Mucosa of descending colon (tissue), 3 donors: ENCODE measurements at regions not wholly inside any gene's neighbourhood (a gene's known extent, or its start where the extent isn't known, plus 50 kb on each side); places are given as distances from the start of the nearest gene placed in this dataset.
A peak's percentile ranks its signal among the peaks of the same experiment; 100 is the strongest.

Experiments used
- ATAC-seq: fragments of 200-7000 bp; cut with Tn5 transposase; one replicate; pipeline ENCODE4 v1.9.1; 2020; ENCODE audit warnings: mild to moderate bottlenecking, moderate library complexity
- DNase-seq, 3 donors: peaks; one replicate each; pipeline ENCODE4 v3.0.0-alpha.2; 2020
- H3K36me3 ChIP-seq: fragments of 200-600 bp; one replicate; pipeline ENCODE4 v1.8.0; 2021; ENCODE audit warnings: low read depth, mild to moderate bottlenecking
- H3K4me1 ChIP-seq: fragments of 200-600 bp; one replicate; pipeline ENCODE4 v1.8.0; 2021; ENCODE audit warnings: low read depth, mild to moderate bottlenecking
- H3K4me3 ChIP-seq: fragments of 200-600 bp; one replicate; pipeline ENCODE4 v1.8.0; 2021; ENCODE audit warnings: mild to moderate bottlenecking
- H3K9me3 ChIP-seq: fragments of 200-600 bp; one replicate; pipeline ENCODE4 v1.8.0; 2021; ENCODE audit warnings: mild to moderate bottlenecking
- intact Hi-C, 2 donors: fragments of 100-400 bp; cut with DNase I in 1 of 2; cut with micrococcal nuclease in 1 of 2; formaldehyde crosslinking; loops; one replicate each; pipeline versions ENCODE4 v1.11.0 to v1.11.1; 2022; cut with DNase I, micrococcal nuclease
- TF ChIP-seq, protein P1 (sequence below): fragments of 200-600 bp; IDR thresholded peaks from one replicate; pipeline ENCODE4 v1.8.0; 2022; ENCODE audit warnings: antibody characterized with exemption, mild to moderate bottlenecking
- donor health status: DM: no; HTN: no; CAD: no; lungs with moderate emphysema.
- donor health status: DM: no; HTN: no; CAD: no.
- donor health status: DM: no; HTN: yes; CAD: no.

GRCh38 chr21:38922474-38923235, 116.9 kb downstream of the ETS2 start:
- intact Hi-C loops: no loop called here
- H3K9me3 ChIP-seq: no peaks in the 10 kb centered on the region

GRCh38 chr21:38921511-38922251, 116.0 kb downstream of the ETS2 start:
- intact Hi-C loops: no loop called here
- TF ChIP-seq, protein P1, sequence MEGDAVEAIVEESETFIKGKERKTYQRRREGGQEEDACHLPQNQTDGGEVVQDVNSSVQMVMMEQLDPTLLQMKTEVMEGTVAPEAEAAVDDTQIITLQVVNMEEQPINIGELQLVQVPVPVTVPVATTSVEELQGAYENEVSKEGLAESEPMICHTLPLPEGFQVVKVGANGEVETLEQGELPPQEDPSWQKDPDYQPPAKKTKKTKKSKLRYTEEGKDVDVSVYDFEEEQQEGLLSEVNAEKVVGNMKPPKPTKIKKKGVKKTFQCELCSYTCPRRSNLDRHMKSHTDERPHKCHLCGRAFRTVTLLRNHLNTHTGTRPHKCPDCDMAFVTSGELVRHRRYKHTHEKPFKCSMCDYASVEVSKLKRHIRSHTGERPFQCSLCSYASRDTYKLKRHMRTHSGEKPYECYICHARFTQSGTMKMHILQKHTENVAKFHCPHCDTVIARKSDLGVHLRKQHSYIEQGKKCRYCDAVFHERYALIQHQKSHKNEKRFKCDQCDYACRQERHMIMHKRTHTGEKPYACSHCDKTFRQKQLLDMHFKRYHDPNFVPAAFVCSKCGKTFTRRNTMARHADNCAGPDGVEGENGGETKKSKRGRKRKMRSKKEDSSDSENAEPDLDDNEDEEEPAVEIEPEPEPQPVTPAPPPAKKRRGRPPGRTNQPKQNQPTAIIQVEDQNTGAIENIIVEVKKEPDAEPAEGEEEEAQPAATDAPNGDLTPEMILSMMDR: no peak
- Histone ChIP-seq H3K4me3 (no peak overlapping the region), H3K4me1 (peaks cover 6% of the 10 kb centered on the region), H3K36me3 (no peaks in the 10 kb centered on the region), H3K9me3 (no peaks in the 10 kb centered on the region)
- peak in 1 of 3 donors; percentile 65 for DNase-seq
- peak; percentile 63 for ATAC-seq

More at GRCh38 chr21:38922474-38923235, 116.9 kb downstream of the ETS2 start:
- Histone ChIP-seq H3K4me3 (no peak overlapping the region), H3K4me1 (peaks cover 6% of the 10 kb centered on the region), H3K36me3 (no peaks in the 10 kb centered on the region)
- TF ChIP-seq, protein P1: no peak
- DNase-seq (no peak), ATAC-seq (no peak)

DNA sequence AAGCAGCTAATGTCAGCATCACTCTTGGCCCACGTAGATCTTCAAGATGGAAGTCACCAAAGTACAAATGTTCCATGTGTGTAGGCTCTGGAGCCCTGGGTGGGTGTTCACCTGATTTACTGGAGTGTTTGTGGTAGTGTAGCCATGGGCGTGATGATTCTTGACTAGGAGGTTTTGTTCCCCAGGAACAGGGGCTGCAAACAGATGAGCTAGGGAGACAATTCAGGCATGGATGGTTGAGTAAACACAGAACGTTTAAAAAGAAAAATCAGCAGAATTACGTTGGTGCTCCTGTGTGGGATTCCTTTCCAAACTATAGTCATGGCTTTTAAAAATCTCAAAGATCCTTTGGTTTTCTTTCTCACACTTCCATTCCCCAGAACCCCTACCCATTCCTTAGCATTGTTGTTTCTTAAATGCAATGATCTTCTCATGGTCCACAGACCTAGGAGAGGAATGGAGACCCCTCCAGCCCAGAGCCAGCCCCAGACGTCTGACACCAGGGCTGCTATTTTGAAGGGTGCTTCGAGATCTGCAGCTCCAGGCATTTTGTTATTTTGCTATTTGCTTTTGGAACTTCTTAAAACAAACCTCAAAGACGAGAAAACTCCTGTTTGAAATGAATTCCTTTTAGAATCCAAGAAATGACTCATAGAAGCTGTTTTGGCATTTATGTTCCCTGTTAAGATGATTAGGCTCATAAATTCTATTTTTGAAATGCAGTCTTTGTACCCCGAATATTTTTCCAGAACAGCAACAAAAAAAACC, 115.1 kb downstream of the ETS2 start:
- intact Hi-C loops: no loop called here

GRCh38 chr21:38918607-38919346, 113.0 kb downstream of the ETS2 start:
- no peaks in the 10 kb centered on the region for H3K36me3 ChIP-seq
- TF ChIP-seq, protein P1: no peak
- H3K4me3 ChIP-seq: no peak overlapping the region
- no peak for ATAC-seq
- intact Hi-C loops: loop anchor here (5.0 to 10.0 kb wide), 2 partner anchors 34 to 84 kb away; no protein-coding TSS in a partner anchor
- DNase-seq: no peak
- no peaks in the 10 kb centered on the region for H3K9me3 ChIP-seq
- peaks cover 21% of the 10 kb centered on the region for H3K4me1 ChIP-seq

More for the DNA sequence above, 115.1 kb downstream of the ETS2 start:
- no peak for ATAC-seq
- Histone ChIP-seq H3K4me3 (no peak overlapping the region), H3K4me1 (peaks cover 6% of the 10 kb centered on the region), H3K36me3 (no peaks in the 10 kb centered on the region), H3K9me3 (no peaks in the 10 kb centered on the region)
- no peak for DNase-seq
- TF ChIP-seq, protein P1: no peak
